GM12878 (cell line): ENCODE measurements at regions not wholly inside any gene's neighbourhood (a gene's known extent, or its start where the extent isn't known, plus 50 kb on each side); places are given as distances from the start of the nearest gene placed in this dataset.

Experiments used
- BMI1 ChIP-seq: fragments of 450-650 bp; IDR thresholded peaks from 2 replicates; pipeline ENCODE4 v1.6.1; 2016; ENCODE audit warnings: mild to moderate bottlenecking, moderate library complexity, borderline replicate concordance
- DPF2 ChIP-seq: fragments of 450-650 bp; IDR thresholded peaks from 2 replicates; pipeline ENCODE4 v1.6.1; 2017; ENCODE audit warnings: mild to moderate bottlenecking
- GABPA ChIP-seq: IDR thresholded peaks from 2 replicates; pipeline ENCODE4 v1.6.1; 2014; ENCODE audit warnings: antibody characterized with exemption, low read depth, mild to moderate bottlenecking, inconsistent platforms
- HCFC1 ChIP-seq: fragments of 150-350 bp; IDR thresholded peaks from 2 replicates; pipeline ENCODE4 v1.6.1; 2014; ENCODE audit warnings: low read length
- MEF2B ChIP-seq: fragments of 450-650 bp; IDR thresholded peaks from 2 replicates; pipeline ENCODE4 v1.6.1; 2018; ENCODE audit warnings: mild to moderate bottlenecking, moderate library complexity; ENCODE audit not compliant: partially characterized antibody, poor library complexity, severe bottlenecking
- MYB ChIP-seq: fragments of 150-350 bp; IDR thresholded peaks from 2 replicates; pipeline ENCODE4 v1.6.1; 2014; ENCODE audit warnings: mild to moderate bottlenecking, low read depth, low read length, borderline replicate concordance
- NR2C1 ChIP-seq: fragments of 450-650 bp; IDR thresholded peaks from 2 replicates; pipeline ENCODE4 v1.6.1; 2017; ENCODE audit warnings: antibody characterized with exemption, mild to moderate bottlenecking, moderate library complexity
- POLR2A ChIP-seq: IDR thresholded peaks from 2 replicates; pipeline ENCODE4 v1.6.1; 2011; ENCODE audit warnings: low read depth, mild to moderate bottlenecking, low read length
- POU2F2 ChIP-seq: IDR thresholded peaks from 3 replicates; pipeline ENCODE4 v1.6.1; 2011; ENCODE audit warnings: low read depth, mild to moderate bottlenecking, low read length, borderline replicate concordance
- PRDM15 ChIP-seq: fragments of 450-650 bp; formaldehyde crosslinking; IDR thresholded peaks from 2 replicates; pipeline ENCODE4 v1.4.0; 2020; ENCODE audit warnings: mild to moderate bottlenecking, moderate library complexity
- RB1 ChIP-seq: fragments of 450-650 bp; formaldehyde crosslinking; IDR thresholded peaks from 2 replicates; pipeline ENCODE4 v1.6.1; 2017; ENCODE audit warnings: mild to moderate bottlenecking, borderline replicate concordance
- RELB ChIP-seq: fragments of 450-650 bp; IDR thresholded peaks from 2 replicates; pipeline ENCODE4 v1.6.1; 2017; ENCODE audit warnings: low read depth, mild to moderate bottlenecking, moderate library complexity
- SIN3A ChIP-seq: IDR thresholded peaks from 2 replicates; pipeline ENCODE4 v1.6.1; 2012; ENCODE audit warnings: low read depth, low read length, improper control_type of control experiment
- SREBF1 ChIP-seq: IDR thresholded peaks from 2 replicates; pipeline ENCODE4 v1.6.1; 2012; ENCODE audit warnings: mild to moderate bottlenecking, low read length
- SRF ChIP-seq, 2 experiments: IDR thresholded peaks; 2 replicates each; pipeline ENCODE4 v1.6.1; 2011; ENCODE audit warnings: low read depth in 2 of 2, low read length in 2 of 2, mild to moderate bottlenecking in 1 of 2, moderate library complexity in 1 of 2
- TARDBP ChIP-seq: IDR thresholded peaks from 2 replicates; pipeline ENCODE4 v1.6.1; 2016; ENCODE audit warnings: borderline replicate concordance
- TCF12 ChIP-seq: IDR thresholded peaks from 2 replicates; pipeline ENCODE4 v1.6.1; 2011; ENCODE audit warnings: low read depth, mild to moderate bottlenecking, low read length
- YY1 ChIP-seq: IDR thresholded peaks from 2 replicates; pipeline ENCODE4 v1.6.1; 2011; ENCODE audit warnings: low read depth, mild to moderate bottlenecking, low read length
- ZBTB40 ChIP-seq: fragments of 450-650 bp; IDR thresholded peaks from 2 replicates; pipeline ENCODE4 v1.6.1; 2016; ENCODE audit warnings: mild to moderate bottlenecking, moderate library complexity, borderline replicate concordance
- ZNF207 ChIP-seq: fragments of 450-650 bp; IDR thresholded peaks from 2 replicates; pipeline ENCODE4 v1.6.1; 2014; ENCODE audit warnings: antibody characterized with exemption, mild to moderate bottlenecking, borderline replicate concordance
- TF ChIP-seq, protein P1 (sequence below): fragments of 450-650 bp; IDR thresholded peaks from 2 replicates; pipeline ENCODE4 v1.6.1; 2017; ENCODE audit warnings: antibody characterized with exemption, mild to moderate bottlenecking, moderate library complexity

DNA sequence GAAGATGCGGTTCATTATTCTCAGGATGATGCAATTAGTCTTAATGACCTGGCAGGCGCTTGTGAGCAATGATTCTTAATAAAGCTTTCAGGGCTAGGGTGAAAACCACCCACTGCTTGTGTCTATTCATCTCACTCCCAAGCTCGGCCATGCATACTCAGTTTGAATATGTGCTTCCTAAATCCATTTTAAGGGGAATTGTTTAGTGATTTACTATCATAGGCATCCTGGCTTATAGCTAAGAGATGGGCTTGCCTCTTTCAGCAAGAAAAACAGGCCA lies 141.1 kb upstream of the SLC24A3 start (continued):
- TF ChIP-seq, protein P1, sequence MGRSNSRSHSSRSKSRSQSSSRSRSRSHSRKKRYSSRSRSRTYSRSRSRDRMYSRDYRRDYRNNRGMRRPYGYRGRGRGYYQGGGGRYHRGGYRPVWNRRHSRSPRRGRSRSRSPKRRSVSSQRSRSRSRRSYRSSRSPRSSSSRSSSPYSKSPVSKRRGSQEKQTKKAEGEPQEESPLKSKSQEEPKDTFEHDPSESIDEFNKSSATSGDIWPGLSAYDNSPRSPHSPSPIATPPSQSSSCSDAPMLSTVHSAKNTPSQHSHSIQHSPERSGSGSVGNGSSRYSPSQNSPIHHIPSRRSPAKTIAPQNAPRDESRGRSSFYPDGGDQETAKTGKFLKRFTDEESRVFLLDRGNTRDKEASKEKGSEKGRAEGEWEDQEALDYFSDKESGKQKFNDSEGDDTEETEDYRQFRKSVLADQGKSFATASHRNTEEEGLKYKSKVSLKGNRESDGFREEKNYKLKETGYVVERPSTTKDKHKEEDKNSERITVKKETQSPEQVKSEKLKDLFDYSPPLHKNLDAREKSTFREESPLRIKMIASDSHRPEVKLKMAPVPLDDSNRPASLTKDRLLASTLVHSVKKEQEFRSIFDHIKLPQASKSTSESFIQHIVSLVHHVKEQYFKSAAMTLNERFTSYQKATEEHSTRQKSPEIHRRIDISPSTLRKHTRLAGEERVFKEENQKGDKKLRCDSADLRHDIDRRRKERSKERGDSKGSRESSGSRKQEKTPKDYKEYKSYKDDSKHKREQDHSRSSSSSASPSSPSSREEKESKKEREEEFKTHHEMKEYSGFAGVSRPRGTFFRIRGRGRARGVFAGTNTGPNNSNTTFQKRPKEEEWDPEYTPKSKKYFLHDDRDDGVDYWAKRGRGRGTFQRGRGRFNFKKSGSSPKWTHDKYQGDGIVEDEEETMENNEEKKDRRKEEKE: no peak
- TF ChIP-seq SIN3A (no peak), RB1 (no peak), MYB (no peak), YY1 (no peak), TCF12 (peak; percentile 58; the same call in 1 of the 2 replicates), NR2C1 (no peak), POU2F2 (peak; percentile 88; the same call in 2 of the 3 replicates), SRF (IDR thresholded peaks at IDR 0.05; ENCODE audit: low read depth in 2 of 2, low read length in 2 of 2) (no peak), GABPA (peak; percentile 49; the same call in 1 of the 2 replicates), MEF2B (no peak), POLR2A (no peak), TARDBP (no peak), PRDM15 (CRISPR knock-in tag) (no peak), ZNF207 (peak; percentile 6; the same call in 1 of the 2 replicates), ZBTB40 (peak; percentile 79), BMI1 (peak; percentile 79; the same call in 1 of the 2 replicates), SREBF1 (no peak), RELB (peak; percentile 79), HCFC1 (no peak), DPF2 (peak; percentile 91; the same call in 1 of the 2 replicates)
